ENCODE measurements at regions not wholly inside any gene's neighbourhood (a gene's known extent, or its start where the extent isn't known, plus 50 kb on each side); places are given as distances from the start of the nearest gene placed in this dataset.

GRCh38 chr1:96002201-96002600, 719.4 kb upstream of the PTBP2 start:
- no peak for DNase-seq (ENCODE audit: low spot score)

GRCh38 chr1:96002969-96003964, 718.3 kb upstream of the PTBP2 start:
- DNase-seq (ENCODE audit: low spot score): no peak

DNA sequence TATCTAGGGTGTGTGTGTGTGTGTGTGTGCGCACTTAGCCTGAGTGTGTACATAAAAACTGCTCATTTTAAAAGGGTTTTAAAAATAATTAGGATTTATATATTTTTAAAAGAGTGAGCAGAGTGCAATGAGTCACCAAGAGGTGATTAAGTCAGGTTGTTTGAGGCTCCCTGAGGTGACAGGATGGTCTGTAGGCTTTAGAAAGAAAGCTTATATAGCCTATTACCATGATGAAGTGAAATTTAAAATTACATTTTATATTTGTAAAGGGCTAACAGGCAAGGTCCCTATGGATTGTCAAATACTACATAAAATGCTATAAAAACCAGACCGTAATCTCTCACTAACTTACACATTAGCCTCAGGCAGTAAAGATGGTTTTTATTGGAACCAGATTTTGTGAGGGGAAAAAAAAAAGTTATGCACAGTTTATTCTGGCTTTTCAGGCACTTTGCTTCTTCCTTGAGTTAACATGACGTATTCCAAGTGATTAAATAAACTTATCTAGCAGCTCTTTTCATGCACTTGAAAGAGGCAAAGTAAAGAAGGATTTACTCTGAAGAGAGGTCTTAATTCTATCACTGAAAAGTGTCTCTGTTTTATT, 711.7 kb upstream of the PTBP2 start:
- DNase-seq (ENCODE audit: low spot score): no peak

DNA sequence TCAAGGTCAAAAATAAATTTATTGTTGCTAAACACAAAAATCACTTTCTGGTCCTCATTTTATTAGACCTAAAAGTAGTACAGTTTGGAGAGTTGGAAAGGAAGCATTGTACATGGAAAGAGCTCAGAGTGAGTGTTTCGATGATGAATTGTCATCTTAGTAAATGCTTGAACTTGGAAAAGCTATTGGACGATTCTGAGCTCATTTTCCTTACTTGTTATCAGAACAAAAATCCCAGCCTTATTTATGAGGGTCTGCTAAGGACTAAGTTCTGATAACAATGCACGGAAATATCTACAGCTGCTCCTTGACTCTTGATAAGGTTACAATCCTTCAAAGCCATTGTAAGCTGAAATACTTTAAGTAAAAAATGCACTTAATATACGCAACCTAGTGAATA, 710.0 kb upstream of the PTBP2 start:
- no peak for DNase-seq (ENCODE audit: low spot score)

DNA sequence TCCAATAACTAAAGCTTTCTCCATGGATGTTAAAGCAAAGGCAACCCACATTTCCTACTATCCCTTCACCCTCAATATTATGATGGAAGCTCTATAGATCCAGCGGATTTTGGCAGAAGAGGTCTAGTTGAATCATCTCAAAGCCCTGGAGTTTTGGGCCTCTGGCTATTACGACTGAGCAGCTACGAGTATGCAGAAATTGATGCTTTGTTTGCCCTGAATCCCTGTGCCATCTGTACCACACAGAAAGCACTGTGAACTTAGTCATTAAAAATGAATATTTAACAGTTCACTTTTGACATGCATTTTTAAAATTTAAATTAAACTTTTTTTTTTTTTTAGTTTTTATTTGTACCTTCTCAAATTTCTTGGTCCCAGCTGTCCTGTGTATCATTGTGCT, 705.4 kb upstream of the PTBP2 start:
- no peak for DNase-seq (ENCODE audit: low spot score)

- DNase-seq (ENCODE audit: low spot score): no peak
Measured at GRCh38 chr1:96020378-96020777, 701.2 kb upstream of the PTBP2 start.

GRCh38 chr1:96025062-96025461, 696.5 kb upstream of the PTBP2 start:
- no peak for DNase-seq (ENCODE audit: low spot score)

DNA sequence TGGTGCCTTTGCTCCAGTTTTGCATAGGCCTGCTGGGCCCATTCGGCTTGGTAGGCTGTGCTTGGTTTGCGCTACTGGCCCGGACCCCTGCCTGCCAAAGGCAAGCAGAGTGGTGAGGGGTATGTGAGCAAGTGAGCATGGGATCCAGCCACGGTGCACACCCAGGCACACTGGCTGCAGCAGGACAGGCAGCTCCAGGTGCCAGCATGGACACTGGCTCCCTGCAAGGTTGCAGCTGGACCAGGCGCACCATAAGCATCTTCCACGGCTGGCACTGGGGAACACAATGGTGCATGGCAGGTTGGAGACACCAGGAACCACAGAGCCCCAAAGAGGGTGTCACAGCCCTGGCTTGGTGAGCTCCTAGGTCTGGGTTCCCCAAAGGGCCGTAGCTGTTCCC, 693.5 kb upstream of the PTBP2 start:
- DNase-seq (ENCODE audit: low spot score): no peak

GRCh38 chr1:96030312-96030711, 691.3 kb upstream of the PTBP2 start:
- no peak for DNase-seq (ENCODE audit: low spot score)

DNA sequence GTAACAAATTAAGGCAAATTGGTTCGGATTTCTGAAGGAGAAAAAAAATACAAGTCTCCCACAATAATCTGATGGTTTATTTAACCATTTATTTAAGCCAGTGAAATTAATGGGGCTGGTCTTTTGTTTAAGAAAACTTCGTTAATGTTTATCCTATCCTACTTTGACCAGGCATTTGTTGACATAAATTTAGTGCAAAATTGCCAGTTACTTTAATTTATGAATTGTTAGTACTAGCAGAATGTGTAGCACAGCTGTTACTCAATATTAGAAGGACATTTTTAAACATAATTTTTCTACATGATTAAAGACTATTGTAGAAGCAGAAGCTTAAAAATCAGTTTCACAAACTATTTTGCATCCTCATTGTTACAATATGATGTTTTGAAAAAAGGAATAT, 687.6 kb upstream of the PTBP2 start:
- no peak for DNase-seq (ENCODE audit: low spot score)

- no peak for DNase-seq (ENCODE audit: low spot score)
Measured at GRCh38 chr1:96036763-96037162, 684.8 kb upstream of the PTBP2 start.

DNA sequence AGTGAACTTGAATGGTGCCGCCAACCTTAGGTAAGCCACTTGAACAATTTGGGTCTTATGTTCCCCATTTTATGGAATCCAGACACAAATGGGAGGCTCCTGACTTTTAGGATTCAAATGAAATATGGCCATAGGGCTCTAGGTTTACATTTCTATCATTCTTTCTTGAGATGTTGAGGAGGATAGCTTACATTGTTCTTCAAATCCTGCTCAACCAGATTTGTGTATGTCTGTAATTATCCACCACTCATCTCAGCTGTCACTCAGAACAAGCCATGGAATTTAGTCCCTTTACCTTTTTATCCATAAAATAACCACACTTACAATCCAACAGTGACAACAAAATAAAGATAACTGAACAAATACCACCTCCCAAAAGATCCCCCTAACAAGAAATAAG, 682.9 kb upstream of the PTBP2 start:
- no peak for DNase-seq (ENCODE audit: low spot score)

DNA sequence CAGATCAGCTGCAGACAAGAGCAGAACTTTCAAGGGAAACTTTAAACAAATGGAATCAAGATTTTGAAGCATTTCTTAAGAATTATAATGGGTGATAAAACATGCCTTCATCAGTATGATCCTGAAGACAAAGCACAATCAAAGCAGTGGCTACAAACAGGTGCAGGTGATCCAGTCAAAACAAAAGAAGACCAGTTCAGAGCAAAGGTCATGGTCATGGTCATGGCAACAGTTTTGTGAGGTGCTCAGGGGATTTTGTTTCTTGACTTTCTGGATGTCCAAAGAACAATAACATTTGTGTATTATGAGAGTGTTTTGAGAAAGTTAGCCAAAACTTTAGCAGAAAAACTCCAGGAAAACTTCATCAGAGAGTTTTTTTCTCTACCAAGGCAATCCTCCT, 681.7 kb upstream of the PTBP2 start:
- no peak for DNase-seq (ENCODE audit: low spot score)

DNA sequence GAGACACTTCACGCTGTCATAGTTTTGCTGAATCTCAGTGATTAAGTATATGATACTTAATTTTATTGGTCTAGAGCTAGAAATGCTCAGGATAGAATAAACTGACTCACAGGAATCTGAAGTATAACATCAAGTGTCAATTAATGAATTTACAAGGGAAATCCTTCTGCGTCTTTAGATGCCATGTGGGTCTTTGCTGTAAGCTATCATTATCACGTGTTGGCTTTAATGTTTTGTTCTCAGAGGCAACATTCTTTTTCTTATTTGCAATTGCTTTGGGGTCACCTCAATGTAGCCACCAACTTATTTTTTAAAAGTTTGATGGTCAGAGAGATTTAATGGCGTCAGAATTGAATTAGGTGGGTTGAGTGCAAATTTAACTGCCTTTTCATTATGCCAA, 680.1 kb upstream of the PTBP2 start:
- DNase-seq (ENCODE audit: low spot score): no peak

DNA sequence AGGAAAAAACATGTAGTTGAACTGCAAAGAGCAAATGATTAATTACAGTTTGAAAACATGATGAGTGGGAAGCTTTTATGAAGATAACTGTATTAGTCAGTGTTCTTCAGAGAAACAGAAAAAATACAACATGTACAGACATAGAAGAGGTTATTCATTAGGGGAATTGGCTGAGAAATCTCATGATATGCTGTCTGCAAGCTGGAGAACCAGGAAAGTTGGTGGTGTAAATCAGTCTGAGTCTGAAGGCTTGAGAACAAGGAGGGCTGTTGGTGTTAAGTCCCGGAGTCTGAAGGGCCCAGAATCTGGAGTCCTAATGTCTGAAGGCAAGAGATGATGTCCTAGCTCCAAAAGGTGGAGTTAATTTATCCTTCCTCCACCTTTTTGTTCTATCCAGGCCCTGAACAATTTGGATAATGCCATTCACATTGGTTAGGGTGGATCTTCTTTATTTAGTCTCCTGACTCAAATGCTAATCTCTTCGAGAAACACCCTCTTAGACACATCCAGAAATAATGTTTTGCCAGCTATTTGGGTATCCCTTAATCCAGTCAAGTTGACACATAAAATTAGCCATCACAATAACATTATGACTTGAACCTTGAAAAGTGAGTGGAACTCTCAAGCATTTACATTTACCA, 672.9 kb upstream of the PTBP2 start:
- DNase-seq (ENCODE audit: low spot score): no peak

- DNase-seq (ENCODE audit: low spot score): no peak
Measured at GRCh38 chr1:96049759-96050409, 671.7 kb upstream of the PTBP2 start.

DNA sequence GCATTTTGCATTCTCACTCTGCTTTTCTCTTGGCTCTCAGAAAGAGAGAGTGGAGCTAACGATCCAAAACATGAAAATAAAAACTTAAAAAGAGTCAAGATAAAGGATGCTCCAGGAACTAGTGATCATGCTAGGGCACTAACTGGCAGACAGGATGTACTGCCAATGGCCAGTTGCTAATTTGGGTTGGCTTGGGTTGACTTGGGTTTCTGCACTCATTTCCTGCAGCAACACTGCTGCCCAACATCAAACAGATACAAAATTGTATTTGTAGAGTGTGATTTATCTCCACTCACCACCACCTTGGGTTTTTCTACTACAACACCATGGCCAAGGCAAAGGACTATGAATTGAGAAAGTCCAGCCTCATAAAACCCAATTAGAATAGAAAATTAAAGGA, 662.3 kb upstream of the PTBP2 start:
- DNase-seq (ENCODE audit: low spot score): no peak

DNA sequence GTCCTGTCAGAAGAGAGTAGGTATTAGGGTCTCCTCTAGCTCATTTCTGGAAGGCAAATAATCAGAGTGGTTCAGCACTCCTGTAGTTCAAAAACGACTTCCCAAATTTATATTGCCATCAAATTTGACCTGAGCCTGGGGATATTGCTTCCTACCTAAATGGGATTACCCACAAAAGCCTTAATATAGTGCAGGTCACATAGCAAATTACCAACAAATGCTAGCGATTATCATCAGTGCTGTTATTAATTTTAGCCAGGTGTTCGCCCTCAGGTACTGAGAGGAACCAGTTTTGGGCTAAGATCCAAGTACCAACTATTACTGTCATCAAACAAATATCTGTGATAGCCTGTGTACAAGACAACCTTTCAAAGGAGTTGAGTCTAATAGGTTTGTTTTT, 661.8 kb upstream of the PTBP2 start:
- no peak for DNase-seq (ENCODE audit: low spot score)

DNA sequence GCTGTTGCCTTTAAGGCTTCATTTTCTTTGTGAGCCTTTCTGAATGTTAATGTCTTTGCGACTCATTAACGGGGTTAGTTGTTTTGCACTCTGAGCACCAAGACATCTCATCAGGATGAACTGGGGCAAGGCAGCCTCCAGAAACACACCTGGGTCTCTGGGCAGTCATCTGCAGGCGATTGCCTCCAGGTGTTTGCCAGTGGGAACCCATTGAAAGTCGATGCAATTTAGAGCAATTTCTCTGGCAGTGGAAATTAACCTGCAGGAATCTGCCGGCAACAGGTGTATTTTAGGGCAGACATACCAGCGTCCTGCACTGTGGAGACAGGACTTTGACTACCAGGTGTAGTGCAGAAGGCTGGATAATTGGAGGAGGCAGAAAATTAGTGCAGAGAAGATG, 661.0 kb upstream of the PTBP2 start:
- DNase-seq (ENCODE audit: low spot score): no peak

DNA sequence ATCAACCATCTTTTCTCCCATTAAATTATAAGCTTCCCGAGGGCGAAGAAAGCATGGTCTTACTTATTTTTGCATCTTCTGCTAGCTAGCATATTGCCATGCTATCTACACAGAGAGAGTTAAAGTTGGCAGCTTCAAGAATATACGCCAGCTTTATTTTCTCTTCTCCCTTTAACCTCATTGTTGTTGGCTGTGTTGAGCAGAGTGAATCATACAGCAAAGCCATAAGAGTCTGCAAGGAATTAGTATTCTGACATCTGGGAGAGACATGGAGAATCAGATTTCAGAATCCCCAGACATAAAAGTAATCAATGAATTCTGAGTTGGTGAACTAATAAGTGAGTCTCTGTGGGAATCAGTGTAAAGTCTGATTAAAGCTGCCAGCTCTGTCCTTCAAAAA, 649.6 kb upstream of the PTBP2 start:
- DNase-seq (ENCODE audit: low spot score): no peak

- DNase-seq (ENCODE audit: low spot score): no peak
Measured at GRCh38 chr1:96073100-96073499, 648.5 kb upstream of the PTBP2 start.

DNA sequence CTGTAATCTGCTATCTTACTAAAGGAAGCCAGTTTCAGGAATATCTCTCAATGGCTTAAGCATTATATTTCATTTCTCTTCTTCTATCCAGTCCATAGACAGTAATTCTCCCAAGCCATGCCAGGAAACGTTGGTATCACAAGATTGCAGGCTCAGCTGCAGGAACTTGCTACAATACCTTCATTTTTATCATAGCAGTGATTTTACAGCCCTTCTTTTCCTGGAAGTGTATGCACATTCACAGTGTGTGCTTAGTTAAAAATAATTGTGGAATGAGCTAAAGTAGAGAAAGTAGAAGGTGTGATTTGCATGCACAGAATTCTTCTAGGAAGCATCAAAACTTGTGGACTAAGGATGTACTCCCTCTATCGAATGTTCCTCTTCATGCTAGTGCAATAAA, 647.2 kb upstream of the PTBP2 start:
- no peak for DNase-seq (ENCODE audit: low spot score)

All from NAMALWA (cell line).